Glutamatergic neuron (in vitro differentiated cells): ENCODE measurements at regions not wholly inside any gene's neighbourhood (a gene's known extent, or its start where the extent isn't known, plus 50 kb on each side); places are given as distances from the start of the nearest gene placed in this dataset.

Experiments
- DNase-seq: peaks from one replicate; pipeline ENCODE4 v3.0.0; 2022
- H3K27ac Mint-ChIP-seq: one replicate; pipeline ENCODE4 v1.8.0; 2020; ENCODE audit warnings: mild to moderate bottlenecking, mixed read lengths, inconsistent platforms; ENCODE audit not compliant: unreplicated experiment
- H3K27me3 Mint-ChIP-seq: one replicate; pipeline ENCODE4 v1.8.0; 2020; ENCODE audit warnings: mild to moderate bottlenecking, moderate library complexity, mixed read lengths, inconsistent platforms; ENCODE audit not compliant: unreplicated experiment
- H3K36me3 Mint-ChIP-seq: one replicate; pipeline ENCODE4 v1.8.0; 2020; ENCODE audit warnings: mild to moderate bottlenecking, mixed read lengths, inconsistent platforms; ENCODE audit not compliant: unreplicated experiment
- H3K4me1 Mint-ChIP-seq: one replicate; pipeline ENCODE4 v1.8.0; 2020; ENCODE audit warnings: mild to moderate bottlenecking, low read depth, mixed read lengths, inconsistent platforms; ENCODE audit not compliant: unreplicated experiment
- H3K4me3 Mint-ChIP-seq: one replicate; pipeline ENCODE4 v1.8.0; 2020; ENCODE audit warnings: mild to moderate bottlenecking, mixed read lengths, inconsistent platforms; ENCODE audit not compliant: unreplicated experiment
- H3K9me3 Mint-ChIP-seq: one replicate; pipeline ENCODE4 v1.8.0; 2020; ENCODE audit warnings: mild to moderate bottlenecking, moderate library complexity, mixed read lengths, inconsistent platforms; ENCODE audit not compliant: unreplicated experiment
- CTCF ChIP-seq: fragments of 200-600 bp; sonication (generic); IDR thresholded peaks from one replicate; pipeline ENCODE4 v1.5.0; 2021; ENCODE audit not compliant: partially characterized antibody, unreplicated experiment

GRCh38 chr2:33672896-33673295 is 73.8 kb upstream of the FAM98A start:
- Mint-ChIP-seq H3K27me3 (no peaks in the 10 kb centered on the region), H3K27ac (peak overlapping the region; percentile 66), H3K36me3 (no peaks in the 10 kb centered on the region), H3K4me3 (no peak overlapping the region), H3K9me3 (no peaks in the 10 kb centered on the region), H3K4me1 (no peaks in the 10 kb centered on the region)
- DNase-seq, result no peak
- no peak for TF ChIP-seq CTCF

GRCh38 chr2:33672389-33672788 is 73.3 kb upstream of the FAM98A start:
- Mint-ChIP-seq H3K36me3 (no peaks in the 10 kb centered on the region), H3K9me3 (no peaks in the 10 kb centered on the region), H3K4me3 (no peak overlapping the region), H3K4me1 (no peaks in the 10 kb centered on the region), H3K27ac (no peak overlapping the region), H3K27me3 (no peaks in the 10 kb centered on the region)
- DNase-seq, result no peak
- TF ChIP-seq CTCF, result no peak

GRCh38 chr2:33671198-33671597 is 72.1 kb upstream of the FAM98A start:
- Mint-ChIP-seq H3K4me3 (no peak overlapping the region), H3K27ac (no peak overlapping the region), H3K36me3 (peaks cover 5% of the 10 kb centered on the region), H3K4me1 (no peaks in the 10 kb centered on the region), H3K9me3 (no peaks in the 10 kb centered on the region), H3K27me3 (no peaks in the 10 kb centered on the region)
- DNase-seq, result no peak
- no peak for TF ChIP-seq CTCF

- H3K4me1 Mint-ChIP-seq, result no peaks in the 10 kb centered on the region
- TF ChIP-seq CTCF, result no peak
- peaks cover 5% of the 10 kb centered on the region for H3K36me3 Mint-ChIP-seq
- no peak overlapping the region for H3K27ac Mint-ChIP-seq
- DNase-seq, result no peak
- H3K27me3 Mint-ChIP-seq, result no peaks in the 10 kb centered on the region
- H3K4me3 Mint-ChIP-seq, result no peak overlapping the region
- no peaks in the 10 kb centered on the region for H3K9me3 Mint-ChIP-seq
These were observed 71.4 kb upstream of the FAM98A start for GRCh38 chr2:33670392-33670937.

GRCh38 chr2:33666879-33667278 is 67.8 kb upstream of the FAM98A start:
- H3K4me1 Mint-ChIP-seq, result no peaks in the 10 kb centered on the region
- peaks cover 5% of the 10 kb centered on the region for H3K36me3 Mint-ChIP-seq
- no peaks in the 10 kb centered on the region for H3K27me3 Mint-ChIP-seq
- no peak for TF ChIP-seq CTCF
- no peaks in the 10 kb centered on the region for H3K9me3 Mint-ChIP-seq
- H3K27ac Mint-ChIP-seq, result no peak overlapping the region
- no peak for DNase-seq
- H3K4me3 Mint-ChIP-seq, result no peak overlapping the region
